Endothelial cell (in vitro differentiated cells): ENCODE measurements at regions not wholly inside any gene's neighbourhood (a gene's known extent, or its start where the extent isn't known, plus 50 kb on each side); places are given as distances from the start of the nearest gene placed in this dataset.

ENCODE experiments used
- DNase-seq: peaks from one replicate; pipeline ENCODE4 v3.0.0; 2021; ENCODE audit warnings: low spot score
- H3K27ac Mint-ChIP-seq: one replicate; pipeline ENCODE4 v1.8.0; 2021; ENCODE audit warnings: mixed read lengths, inconsistent platforms; ENCODE audit not compliant: unreplicated experiment
- H3K27me3 Mint-ChIP-seq: one replicate; pipeline ENCODE4 v1.8.0; 2021; ENCODE audit warnings: mild to moderate bottlenecking, moderate library complexity, mixed read lengths, inconsistent platforms; ENCODE audit not compliant: unreplicated experiment
- H3K36me3 Mint-ChIP-seq: one replicate; pipeline ENCODE4 v1.8.0; 2021; ENCODE audit warnings: mild to moderate bottlenecking, low read depth, mixed read lengths, inconsistent platforms; ENCODE audit not compliant: unreplicated experiment
- H3K4me1 Mint-ChIP-seq: one replicate; pipeline ENCODE4 v1.8.0; 2021; ENCODE audit warnings: mild to moderate bottlenecking, mixed read lengths, inconsistent platforms; ENCODE audit not compliant: unreplicated experiment
- H3K4me3 Mint-ChIP-seq: one replicate; pipeline ENCODE4 v1.8.0; 2021; ENCODE audit warnings: mild to moderate bottlenecking, mixed read lengths, inconsistent platforms; ENCODE audit not compliant: unreplicated experiment
- H3K9me3 Mint-ChIP-seq: one replicate; pipeline ENCODE4 v1.8.0; 2021; ENCODE audit warnings: mixed read lengths, inconsistent platforms; ENCODE audit not compliant: unreplicated experiment
- CTCF ChIP-seq: fragments of 200-600 bp; sonication (generic); IDR thresholded peaks from one replicate; pipeline ENCODE4 v1.5.0; 2021; ENCODE audit warnings: antibody characterized with exemption; ENCODE audit not compliant: unreplicated experiment

DNA sequence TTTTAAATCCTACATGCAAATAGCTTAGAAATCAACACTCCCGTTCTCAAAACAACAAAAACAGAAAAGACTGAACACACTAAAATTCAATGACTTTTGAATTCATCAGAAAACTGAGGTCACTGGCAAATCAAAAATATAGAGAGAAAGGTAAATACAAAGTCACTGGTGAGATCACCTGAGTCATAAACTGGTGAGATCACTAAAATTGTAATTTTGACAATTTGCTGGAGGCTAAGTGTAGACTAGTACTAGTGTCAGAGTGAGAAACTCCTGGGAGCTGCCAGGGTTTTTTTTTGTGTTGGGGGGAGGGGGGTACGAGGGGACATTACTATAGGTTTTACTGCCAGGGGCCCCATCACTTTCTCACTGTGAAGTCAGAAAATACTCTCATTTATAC, 1876.0 kb upstream of the CELF4 start:
- H3K4me1 Mint-ChIP-seq = no peaks in the 10 kb centered on the region
- no peaks in the 10 kb centered on the region for H3K9me3 Mint-ChIP-seq
- no peak for DNase-seq
- no peaks in the 10 kb centered on the region for H3K27me3 Mint-ChIP-seq
- H3K36me3 Mint-ChIP-seq = no peaks in the 10 kb centered on the region
- TF ChIP-seq CTCF = no peak
- H3K4me3 Mint-ChIP-seq = no peak overlapping the region
- no peak overlapping the region for H3K27ac Mint-ChIP-seq

DNA sequence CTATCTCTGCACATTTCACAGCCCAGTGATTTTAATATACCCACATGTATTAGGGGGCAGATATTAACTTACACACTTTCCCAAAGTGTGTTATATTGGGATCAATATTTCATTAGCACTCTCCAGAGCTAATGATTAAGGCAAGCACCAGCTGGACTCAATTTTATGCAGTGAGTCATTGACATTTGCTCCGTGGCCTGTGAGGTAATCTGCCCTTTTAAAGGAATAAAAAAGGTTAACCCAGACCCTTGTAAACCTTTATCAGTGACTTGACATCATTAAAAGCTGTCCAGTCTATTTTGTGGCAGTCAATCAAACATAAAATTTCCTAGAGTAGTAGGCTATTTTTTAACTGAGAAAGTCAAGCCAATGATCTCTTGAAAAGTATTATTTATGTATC, 1870.4 kb upstream of the CELF4 start:
- no peaks in the 10 kb centered on the region for H3K27me3 Mint-ChIP-seq
- no peaks in the 10 kb centered on the region for H3K4me1 Mint-ChIP-seq
- no peak for DNase-seq
- H3K4me3 Mint-ChIP-seq = no peak overlapping the region
- H3K36me3 Mint-ChIP-seq = no peaks in the 10 kb centered on the region
- TF ChIP-seq CTCF = no peak
- no peak overlapping the region for H3K27ac Mint-ChIP-seq
- no peaks in the 10 kb centered on the region for H3K9me3 Mint-ChIP-seq

- H3K4me3 Mint-ChIP-seq = no peak overlapping the region
- no peaks in the 10 kb centered on the region for H3K9me3 Mint-ChIP-seq
- H3K4me1 Mint-ChIP-seq = no peaks in the 10 kb centered on the region
- no peaks in the 10 kb centered on the region for H3K36me3 Mint-ChIP-seq
- TF ChIP-seq CTCF = no peak
- no peak for DNase-seq
- H3K27ac Mint-ChIP-seq = no peak overlapping the region
- H3K27me3 Mint-ChIP-seq = no peaks in the 10 kb centered on the region
Measured at GRCh38 chr18:39435209-39435608, 1869.6 kb upstream of the CELF4 start.

GRCh38 chr18:39434223-39434920, 1868.8 kb upstream of the CELF4 start:
- no peak for TF ChIP-seq CTCF
- Mint-ChIP-seq H3K36me3 (no peaks in the 10 kb centered on the region), H3K27ac (no peak overlapping the region)

GRCh38 chr18:39425172-39425850, 1859.7 kb upstream of the CELF4 start:
- Mint-ChIP-seq H3K9me3 (no peaks in the 10 kb centered on the region), H3K4me1 (no peaks in the 10 kb centered on the region), H3K27ac (no peak overlapping the region), H3K27me3 (no peaks in the 10 kb centered on the region), H3K4me3 (no peak overlapping the region), H3K36me3 (no peaks in the 10 kb centered on the region)
- no peak for DNase-seq
- TF ChIP-seq CTCF = no peak

More at GRCh38 chr18:39434223-39434920, 1868.8 kb upstream of the CELF4 start:
- no peak overlapping the region for H3K4me3 Mint-ChIP-seq
- no peaks in the 10 kb centered on the region for H3K27me3 Mint-ChIP-seq
- H3K9me3 Mint-ChIP-seq = no peaks in the 10 kb centered on the region
- DNase-seq = no peak
- H3K4me1 Mint-ChIP-seq = no peaks in the 10 kb centered on the region
